Natural killer cell (primary cell): ENCODE measurements at regions not wholly inside any gene's neighbourhood (a gene's known extent, or its start where the extent isn't known, plus 50 kb on each side); places are given as distances from the start of the nearest gene placed in this dataset.
"Not testable (repeated sequence)": the region's sequence is repeated elsewhere in the genome, so short reads cannot be mapped to it uniquely, and the experiment has no call there.

Source experiments
- ATAC-seq, 3 donors: fragments of 150-1000 bp in 2 of 3; fragments of 200-7000 bp in 1 of 3; cut with Tn5 transposase; 1 replicate in 1 of 3; 2 replicates in 2 of 3; pipeline ENCODE4 v1.10.0; 2021; ENCODE audit warnings: mild to moderate bottlenecking in 2 of 3, moderate library complexity in 2 of 3
- DNase-seq, 2 donors: peaks; one replicate each; pipeline versions ENCODE4 v3.0.0 to v3.0.0-alpha.2; 2013 to 2021; ENCODE audit warnings: mixed read lengths in 1 of 2
- H3K27ac ChIP-seq: one replicate; pipeline ENCODE4 v1.5.1; 2013; ENCODE audit warnings: mild to moderate bottlenecking, low read length
- H3K27me3 ChIP-seq: one replicate; pipeline ENCODE4 v1.6.1; 2013; ENCODE audit warnings: low read length; ENCODE audit not compliant: control insufficient read depth, insufficient read depth
- H3K36me3 ChIP-seq: one replicate; pipeline ENCODE4 v1.6.1; 2013; ENCODE audit warnings: low read length; ENCODE audit not compliant: control insufficient read depth, insufficient read depth
- H3K4me1 ChIP-seq: one replicate; pipeline ENCODE4 v1.6.1; 2013; ENCODE audit warnings: low read length; ENCODE audit not compliant: control insufficient read depth, insufficient read depth
- H3K4me3 ChIP-seq: one replicate; pipeline ENCODE4 v1.5.1; 2013; ENCODE audit warnings: low read length
- H3K9me3 ChIP-seq: one replicate; pipeline ENCODE4 v1.6.1; 2013; ENCODE audit warnings: low read length; ENCODE audit not compliant: control insufficient read depth, insufficient read depth
- H3K27ac Mint-ChIP-seq, 2 donors: one replicate each; pipeline ENCODE4 v1.8.0; 2022; ENCODE audit warnings: mild to moderate bottlenecking in 2 of 2, mixed read lengths in 2 of 2, moderate library complexity in 1 of 2
- H3K27me3 Mint-ChIP-seq, 2 donors: one replicate each; pipeline ENCODE4 v1.8.0; 2022; ENCODE audit warnings: low read depth in 2 of 2, mixed read lengths in 2 of 2
- H3K36me3 Mint-ChIP-seq: one replicate; pipeline ENCODE4 v1.8.0; 2022; ENCODE audit warnings: mixed read lengths
- H3K4me1 Mint-ChIP-seq, 2 donors: one replicate each; pipeline ENCODE4 v1.8.0; 2022; ENCODE audit warnings: mixed read lengths in 2 of 2
- H3K4me3 Mint-ChIP-seq: one replicate; pipeline ENCODE4 v1.8.0; 2022; ENCODE audit warnings: mild to moderate bottlenecking, moderate library complexity, mixed read lengths
- H3K9me3 Mint-ChIP-seq, 2 donors: one replicate each; pipeline ENCODE4 v1.8.0; 2022; ENCODE audit warnings: mixed read lengths in 2 of 2
- WGBS: methylation state at CpG from one replicate; pipeline ENCODE4 v1.1.7; 2013; ENCODE audit warnings: missing lambda C conversion rate; ENCODE audit not compliant: insufficient coverage; 5-methylcytosine and 5-hydroxymethylcytosine counted together
- intact Hi-C: fragments of 100-400 bp; cut with micrococcal nuclease; formaldehyde crosslinking; loops from one replicate; pipeline ENCODE4 v1.14.2; 2022
- TF ChIP-seq, protein P1 (sequence below): fragments of 200-600 bp; IDR thresholded peaks from one replicate; pipeline ENCODE4 v1.8.0; 2022; ENCODE audit warnings: antibody characterized with exemption

DNA sequence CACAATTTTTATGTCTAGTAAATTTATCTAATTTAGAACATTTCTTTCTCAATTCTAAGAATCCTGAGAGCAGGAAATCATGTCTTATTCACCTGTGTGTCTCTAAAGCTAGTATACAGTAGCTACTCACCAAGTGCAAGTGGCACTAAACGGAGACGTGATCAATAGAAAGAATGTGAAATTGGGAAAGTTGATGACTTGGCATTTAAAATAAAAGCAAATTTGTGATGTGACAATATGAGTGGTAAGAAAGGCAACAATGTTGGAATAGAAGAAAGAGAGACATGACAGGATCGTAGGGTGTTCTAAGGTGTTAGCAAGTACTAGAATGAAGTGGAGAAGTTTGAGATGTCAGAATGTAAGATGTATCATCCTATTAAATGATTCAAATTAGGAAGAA, 725.9 kb downstream of the BCKDHB start:
- H3K4me1 Mint-ChIP-seq, result no peaks in the 10 kb centered on the region
- H3K9me3 ChIP-seq, result no peaks in the 10 kb centered on the region
- intact Hi-C loops, result no loop called here
- no peaks in the 10 kb centered on the region for H3K27me3 Mint-ChIP-seq
- H3K27me3 ChIP-seq, result no peaks in the 10 kb centered on the region
- TF ChIP-seq, protein P1, sequence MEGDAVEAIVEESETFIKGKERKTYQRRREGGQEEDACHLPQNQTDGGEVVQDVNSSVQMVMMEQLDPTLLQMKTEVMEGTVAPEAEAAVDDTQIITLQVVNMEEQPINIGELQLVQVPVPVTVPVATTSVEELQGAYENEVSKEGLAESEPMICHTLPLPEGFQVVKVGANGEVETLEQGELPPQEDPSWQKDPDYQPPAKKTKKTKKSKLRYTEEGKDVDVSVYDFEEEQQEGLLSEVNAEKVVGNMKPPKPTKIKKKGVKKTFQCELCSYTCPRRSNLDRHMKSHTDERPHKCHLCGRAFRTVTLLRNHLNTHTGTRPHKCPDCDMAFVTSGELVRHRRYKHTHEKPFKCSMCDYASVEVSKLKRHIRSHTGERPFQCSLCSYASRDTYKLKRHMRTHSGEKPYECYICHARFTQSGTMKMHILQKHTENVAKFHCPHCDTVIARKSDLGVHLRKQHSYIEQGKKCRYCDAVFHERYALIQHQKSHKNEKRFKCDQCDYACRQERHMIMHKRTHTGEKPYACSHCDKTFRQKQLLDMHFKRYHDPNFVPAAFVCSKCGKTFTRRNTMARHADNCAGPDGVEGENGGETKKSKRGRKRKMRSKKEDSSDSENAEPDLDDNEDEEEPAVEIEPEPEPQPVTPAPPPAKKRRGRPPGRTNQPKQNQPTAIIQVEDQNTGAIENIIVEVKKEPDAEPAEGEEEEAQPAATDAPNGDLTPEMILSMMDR, result no peak
- no peaks in the 10 kb centered on the region for H3K36me3 Mint-ChIP-seq
- ATAC-seq (no peak), DNase-seq (no peak)
- H3K4me3 Mint-ChIP-seq, result no peak overlapping the region
- H3K36me3 ChIP-seq, result no peaks in the 10 kb centered on the region
- peaks cover 8 to 15% of the 10 kb centered on the region in 2 donors for H3K9me3 Mint-ChIP-seq
- no peak overlapping the region for H3K4me3 ChIP-seq
- WGBS, result 91% methylated on average over 3 of the region's 3 CpGs
- H3K4me1 ChIP-seq, result no peaks in the 10 kb centered on the region
- H3K27ac Mint-ChIP-seq, result no peak overlapping the region
- H3K27ac ChIP-seq, result no peak overlapping the region

GRCh38 chr6:80793411-80793810, 686.9 kb downstream of the BCKDHB start:
- DNase-seq, result no peak
- H3K36me3 Mint-ChIP-seq, result no peaks in the 10 kb centered on the region
- Histone ChIP-seq H3K9me3 (no peaks in the 10 kb centered on the region), H3K36me3 (no peaks in the 10 kb centered on the region), H3K27me3 (no peaks in the 10 kb centered on the region), H3K4me3 (no peak overlapping the region), H3K27ac (no peak overlapping the region), H3K4me1 (no peaks in the 10 kb centered on the region)
- H3K9me3 Mint-ChIP-seq, result peaks cover 0 to 5% of the 10 kb centered on the region in 2 donors
- no peaks in the 10 kb centered on the region for H3K4me1 Mint-ChIP-seq
- TF ChIP-seq, protein P1, result no peak
- WGBS, result 95% methylated on average over 1 of the region's 2 CpGs
- ATAC-seq, result no peak
- no peaks in the 10 kb centered on the region for H3K27me3 Mint-ChIP-seq
- intact Hi-C loops, result no loop called here
- H3K27ac Mint-ChIP-seq, result no peak overlapping the region
- no peak overlapping the region for H3K4me3 Mint-ChIP-seq

DNA sequence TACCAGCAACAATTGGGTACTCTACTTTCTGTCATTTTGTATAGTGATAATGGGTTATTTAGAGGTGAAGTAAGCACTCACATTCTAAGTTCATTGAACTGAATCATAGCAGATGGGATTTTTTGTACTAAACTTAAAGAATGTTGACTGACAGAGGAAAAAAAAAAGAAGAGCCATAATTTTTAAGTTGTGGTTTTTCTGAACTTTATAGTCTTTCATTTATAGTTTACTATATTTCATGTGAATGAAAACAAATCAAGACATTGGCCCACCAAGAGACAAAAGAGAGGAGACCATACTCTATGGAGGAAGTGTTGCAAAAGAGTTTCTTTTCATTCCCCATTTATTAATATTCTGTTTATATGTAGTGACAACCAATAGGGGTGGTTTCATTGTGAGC, 685.7 kb downstream of the BCKDHB start:
- no peaks in the 10 kb centered on the region for H3K27me3 Mint-ChIP-seq
- peaks cover 0 to 3% of the 10 kb centered on the region in 2 donors for H3K9me3 Mint-ChIP-seq
- no peak overlapping the region for H3K27ac Mint-ChIP-seq
- intact Hi-C loops, result no loop called here
- DNase-seq, result no peak
- H3K36me3 Mint-ChIP-seq, result no peaks in the 10 kb centered on the region
- no peak overlapping the region for H3K4me3 ChIP-seq
- no peak for ATAC-seq
- no peaks in the 10 kb centered on the region for H3K9me3 ChIP-seq
- H3K4me1 Mint-ChIP-seq, result no peaks in the 10 kb centered on the region
- H3K4me3 Mint-ChIP-seq, result no peak overlapping the region
- H3K27me3 ChIP-seq, result no peaks in the 10 kb centered on the region
- TF ChIP-seq, protein P1, result no peak
- no peak overlapping the region for H3K27ac ChIP-seq
- H3K4me1 ChIP-seq, result no peaks in the 10 kb centered on the region
- H3K36me3 ChIP-seq, result no peaks in the 10 kb centered on the region

DNA sequence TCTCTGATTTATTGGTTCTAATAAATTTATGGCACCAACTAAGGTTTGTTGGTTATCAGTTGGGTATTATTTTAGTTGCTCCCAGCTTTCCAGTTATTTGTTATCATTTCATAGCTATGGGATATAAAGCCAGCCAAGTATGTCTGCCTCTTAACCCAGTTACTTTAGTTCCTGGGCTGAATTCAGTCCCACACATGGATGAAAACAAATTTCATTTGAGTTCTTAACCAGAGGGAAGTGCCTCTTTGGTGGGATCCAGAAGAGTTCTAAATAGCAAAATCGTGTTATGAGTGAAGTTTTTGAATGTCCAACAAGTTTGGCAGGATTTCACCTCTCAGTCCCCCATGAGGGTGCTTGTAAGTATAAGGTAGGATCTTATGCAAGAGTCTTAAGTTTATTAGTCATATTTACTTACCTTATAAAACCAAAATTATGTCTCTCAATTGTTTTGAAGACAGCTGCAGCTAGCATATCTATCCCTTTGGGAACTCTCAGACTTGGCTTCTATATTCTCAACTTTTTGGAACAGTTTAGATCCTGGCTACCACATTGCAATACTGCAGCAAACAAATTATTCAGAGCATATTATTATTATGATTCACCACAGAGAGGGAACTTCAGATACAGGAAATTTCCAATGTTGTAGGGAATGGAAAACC, 683.6 kb downstream of the BCKDHB start:
- H3K9me3 Mint-ChIP-seq, result peaks cover 3 to 6% of the 10 kb centered on the region in 2 donors
- ATAC-seq, result no peak
- Histone ChIP-seq H3K36me3 (no peaks in the 10 kb centered on the region), H3K4me3 (no peak overlapping the region), H3K4me1 (no peaks in the 10 kb centered on the region), H3K27me3 (no peaks in the 10 kb centered on the region), H3K9me3 (no peaks in the 10 kb centered on the region), H3K27ac (no peak overlapping the region)
- WGBS, result 33% methylated on average over 1 of the region's 1 CpG
- TF ChIP-seq, protein P1, result no peak
- H3K27me3 Mint-ChIP-seq, result no peaks in the 10 kb centered on the region
- intact Hi-C loops, result no loop called here
- H3K4me3 Mint-ChIP-seq, result no peak overlapping the region
- H3K4me1 Mint-ChIP-seq, result no peaks in the 10 kb centered on the region
- no peak overlapping the region for H3K27ac Mint-ChIP-seq
- no peaks in the 10 kb centered on the region for H3K36me3 Mint-ChIP-seq
- no peak for DNase-seq

DNA sequence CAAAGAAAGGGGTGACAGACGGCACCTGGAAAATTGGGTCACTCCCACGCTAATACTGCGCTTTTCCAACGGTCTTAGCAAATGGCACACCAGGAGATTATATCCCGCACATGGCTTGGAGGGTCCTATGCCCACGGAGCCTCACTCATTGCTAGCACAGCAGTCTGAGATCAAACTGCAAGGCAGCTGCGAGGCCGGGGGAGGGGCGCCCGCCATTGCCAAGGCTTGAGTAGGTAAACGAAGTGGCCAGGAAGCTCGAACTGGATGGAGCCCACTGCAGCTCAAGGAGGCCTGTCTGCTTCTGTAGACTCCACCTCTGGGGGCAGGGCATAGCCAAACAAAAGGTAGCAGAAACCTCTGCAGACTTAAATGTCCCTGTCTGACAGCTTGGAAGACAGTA, 676.8 kb downstream of the BCKDHB start:
- H3K27me3 Mint-ChIP-seq, H3K27me3 ChIP-seq, H3K36me3 ChIP-seq, H3K36me3 Mint-ChIP-seq, H3K4me1 ChIP-seq, H3K4me3 ChIP-seq, H3K27ac ChIP-seq, H3K4me3 Mint-ChIP-seq, ATAC-seq, intact Hi-C loops, DNase-seq, H3K27ac Mint-ChIP-seq, H3K4me1 Mint-ChIP-seq: not testable (repeated sequence)
- H3K9me3 ChIP-seq, result peaks cover 16% of the 10 kb centered on the region
- H3K9me3 Mint-ChIP-seq, result peaks cover 10 to 17% of the 10 kb centered on the region in 2 donors
- 90% methylated on average over 12 of the region's 12 CpGs for WGBS
